HG02763 (cell line): ENCODE measurements at regions not wholly inside any gene's neighbourhood (a gene's known extent, or its start where the extent isn't known, plus 50 kb on each side); places are given as distances from the start of the nearest gene placed in this dataset.

Source experiments
- ATAC-seq: cut with Tn5 transposase; IDR thresholded peaks from one replicate; pipeline ENCODE4 v1.9.1; 2021; ENCODE audit warnings: mild to moderate bottlenecking, moderate library complexity; ENCODE audit not compliant: unreplicated experiment

GRCh38 chr20:24718277-24718676, 230.8 kb upstream of the CST7 start:
- ATAC-seq, result no peak

- ATAC-seq, result no peak
These were observed 230.4 kb upstream of the CST7 start for GRCh38 chr20:24718696-24719095.

- ATAC-seq, result no peak
These were observed 228.1 kb upstream of the CST7 start for GRCh38 chr20:24720957-24721356.

GRCh38 chr20:24721891-24722568, 227.0 kb upstream of the CST7 start:
- no peak for ATAC-seq

DNA sequence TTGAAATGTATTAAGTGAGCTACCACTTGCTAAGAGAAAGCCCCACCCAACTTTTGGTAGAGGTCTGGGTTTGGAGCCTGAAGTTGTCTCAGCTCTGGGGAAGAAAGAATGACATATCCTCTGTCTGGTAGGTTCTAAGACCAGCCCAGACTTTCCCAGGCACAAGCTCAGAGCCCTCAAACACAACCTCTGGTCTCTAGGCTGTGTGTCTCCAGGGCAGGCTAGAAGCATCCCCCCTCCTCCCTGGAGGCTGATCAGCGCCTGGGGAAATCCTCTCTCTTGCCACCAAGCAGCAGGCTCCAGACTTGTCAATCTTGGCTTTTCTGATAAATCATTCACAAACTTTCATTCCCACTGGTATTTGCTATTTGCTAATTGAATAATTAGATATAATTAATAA, 226.5 kb upstream of the CST7 start:
- no peak for ATAC-seq

- no peak for ATAC-seq
These were observed 225.9 kb upstream of the CST7 start for GRCh38 chr20:24723186-24723585.

- no peak for ATAC-seq
These were observed 225.3 kb upstream of the CST7 start for GRCh38 chr20:24723647-24724352.

GRCh38 chr20:24724982-24725533, 224.0 kb upstream of the CST7 start:
- ATAC-seq, result no peak

- ATAC-seq, result no peak
These were observed 221.3 kb upstream of the CST7 start for GRCh38 chr20:24727795-24728194.

- no peak for ATAC-seq
These were observed 219.0 kb upstream of the CST7 start for GRCh38 chr20:24729896-24730605.

DNA sequence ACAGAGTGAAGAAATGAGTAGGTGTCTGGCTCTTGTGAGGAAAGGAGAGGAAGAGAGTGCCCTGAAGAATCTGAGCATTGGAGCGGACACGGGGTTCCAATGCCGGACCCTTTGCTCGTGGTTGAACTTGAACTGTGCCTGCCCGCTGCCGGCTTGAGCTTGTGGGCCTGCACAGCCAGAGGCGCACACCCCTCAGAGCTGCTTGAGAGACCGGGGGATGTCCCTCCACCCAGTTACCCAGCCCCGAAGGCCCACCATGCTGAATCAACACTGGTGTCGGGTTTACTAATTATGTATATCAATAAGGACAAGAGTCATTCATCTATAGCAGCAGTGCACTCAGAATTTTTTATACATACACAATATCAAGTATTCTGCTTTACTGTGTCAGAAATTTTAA, 218.3 kb upstream of the CST7 start:
- no peak for ATAC-seq

GRCh38 chr20:24731312-24731711, 217.8 kb upstream of the CST7 start:
- ATAC-seq, result no peak

DNA sequence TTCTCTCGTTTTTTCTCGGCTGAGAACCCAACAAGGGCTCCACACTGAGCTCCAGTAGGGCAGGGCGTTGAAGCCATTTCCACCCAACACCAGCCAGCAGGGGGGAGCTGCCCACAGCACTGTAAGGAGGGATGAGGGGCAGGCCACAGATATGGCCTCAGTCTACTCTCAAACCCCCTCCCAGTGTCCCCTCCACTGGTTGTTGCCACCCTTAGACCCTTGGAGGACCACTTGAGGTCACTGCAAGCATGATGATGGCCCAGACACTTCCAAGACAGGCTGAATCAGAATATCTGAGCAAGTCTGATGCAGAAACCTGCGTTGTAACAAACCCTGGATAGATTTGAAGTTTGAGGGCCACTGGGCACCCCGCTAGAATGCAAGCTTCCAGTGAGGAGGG, 217.0 kb upstream of the CST7 start:
- ATAC-seq, result no peak

- ATAC-seq, result no peak
These were observed 216.5 kb upstream of the CST7 start for GRCh38 chr20:24732599-24732998.

GRCh38 chr20:24733416-24733815, 215.7 kb upstream of the CST7 start:
- no peak for ATAC-seq

- no peak for ATAC-seq
These were observed 214.9 kb upstream of the CST7 start for GRCh38 chr20:24734139-24734538.

GRCh38 chr20:24735263-24735662, 213.8 kb upstream of the CST7 start:
- no peak for ATAC-seq

DNA sequence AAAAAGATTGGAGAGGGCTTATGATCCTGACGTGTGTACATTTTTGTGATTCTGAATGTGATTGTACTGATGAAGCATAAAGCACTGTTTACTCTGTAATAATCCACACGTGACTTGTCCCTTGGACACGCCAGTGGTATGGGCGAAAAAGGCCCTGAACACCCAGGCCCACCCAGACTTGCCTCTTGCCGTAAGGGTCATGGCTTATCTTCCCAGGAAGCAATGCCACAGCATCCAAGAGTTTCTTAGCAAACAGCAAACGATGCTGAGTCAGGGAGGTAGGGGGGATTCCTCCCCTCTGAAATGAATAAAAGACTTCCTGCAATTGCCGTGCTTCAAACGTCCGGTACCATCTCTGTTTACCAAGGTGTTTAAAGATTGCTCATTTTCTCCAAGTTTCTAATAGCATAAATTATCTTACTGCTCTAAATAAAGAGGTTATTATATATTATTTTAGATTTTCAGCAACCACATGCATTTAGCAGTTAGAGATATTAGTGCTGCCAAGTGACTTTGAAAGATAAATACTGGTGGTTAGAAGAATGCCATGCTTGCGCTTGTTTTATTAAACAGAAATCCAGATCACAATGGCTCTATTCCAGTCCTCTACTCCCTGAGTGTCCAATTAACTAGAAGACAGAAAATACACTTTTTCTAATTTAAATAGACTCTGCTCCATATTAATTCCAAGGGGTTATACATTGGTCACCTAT, 212.8 kb upstream of the CST7 start:
- ATAC-seq, result no peak

DNA sequence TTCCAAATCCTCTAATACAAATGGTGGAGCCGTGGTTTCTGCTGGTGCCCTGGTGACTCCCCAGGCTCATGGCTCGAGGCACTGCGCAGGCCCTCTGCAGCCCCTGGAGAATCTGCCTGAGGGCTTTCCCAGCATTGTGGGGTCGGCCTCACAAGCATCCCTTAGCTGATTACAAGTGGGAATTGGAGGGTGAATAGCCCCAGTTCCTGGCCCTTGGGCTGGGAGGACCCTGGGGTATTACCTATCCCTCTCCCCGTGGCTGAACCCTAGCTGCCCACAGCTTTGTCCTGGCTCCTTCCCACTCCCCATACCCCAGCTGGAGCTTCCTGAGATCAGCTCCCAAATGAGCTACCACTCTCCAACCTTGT, 212.2 kb upstream of the CST7 start:
- no peak for ATAC-seq

DNA sequence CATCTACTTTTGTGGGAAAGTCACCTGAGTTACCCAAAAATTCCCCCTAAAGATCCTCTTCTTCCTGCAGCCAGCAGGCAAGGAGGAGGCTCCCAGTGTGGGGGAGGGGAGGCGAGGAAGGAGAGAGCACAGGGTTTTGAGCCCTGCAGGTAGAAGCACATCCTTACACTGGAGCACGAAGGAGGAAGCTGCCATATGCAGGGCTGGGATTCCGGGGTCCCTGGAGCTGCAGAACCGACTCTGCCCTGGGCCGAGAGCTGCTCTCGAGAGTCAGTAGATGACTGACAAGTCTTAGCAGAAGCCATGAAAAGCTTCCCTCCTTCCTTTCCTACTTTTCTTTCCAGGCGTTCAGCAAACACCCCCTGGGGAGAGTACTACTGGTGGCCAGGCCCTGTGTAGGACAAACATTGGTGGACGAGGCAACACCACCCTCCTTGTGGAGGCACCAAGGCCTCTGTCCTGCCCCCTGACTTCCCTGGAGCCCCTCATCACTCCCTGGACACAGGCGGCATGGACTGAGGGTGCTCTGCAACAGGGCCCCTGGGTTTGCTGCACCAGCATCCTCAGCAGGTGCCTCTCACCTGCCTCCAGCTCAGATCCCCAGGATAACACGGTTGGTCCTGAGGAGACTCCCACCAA, 211.7 kb upstream of the CST7 start:
- no peak for ATAC-seq
